NOMO-1 (cell line): ENCODE measurements at regions not wholly inside any gene's neighbourhood (a gene's known extent, or its start where the extent isn't known, plus 50 kb on each side); places are given as distances from the start of the nearest gene placed in this dataset.
A peak's percentile ranks its signal among the peaks of the same experiment; 100 is the strongest.

Source experiments
- DNase-seq, 2 experiments: peaks; one replicate each; lab custom pipeline; 2025; ENCODE audit not compliant: unreplicated experiment in 2 of 2; lab: John Stamatoyannopoulos, UW

GRCh38 chr18:41756141-41756540 is 198.9 kb upstream of the PIK3C3 start:
- no peak for DNase-seq

- DNase-seq: no peak
Measured at GRCh38 chr18:41754332-41754731, 200.7 kb upstream of the PIK3C3 start.

- no peak for DNase-seq
Measured at GRCh38 chr18:41753826-41754225, 201.2 kb upstream of the PIK3C3 start.

GRCh38 chr18:41752826-41753225 is 202.2 kb upstream of the PIK3C3 start:
- DNase-seq: no peak

GRCh38 chr18:41751652-41752051 is 203.4 kb upstream of the PIK3C3 start:
- no peak for DNase-seq

- no peak for DNase-seq
Measured at GRCh38 chr18:41751161-41751560, 203.9 kb upstream of the PIK3C3 start.

GRCh38 chr18:41747723-41748242 is 207.3 kb upstream of the PIK3C3 start:
- DNase-seq: no peak

GRCh38 chr18:41745166-41746049 is 209.6 kb upstream of the PIK3C3 start:
- DNase-seq: peak in 1 of 2 experiments; percentile 2

GRCh38 chr18:41744421-41745030 is 210.5 kb upstream of the PIK3C3 start:
- DNase-seq: no peak

GRCh38 chr18:41737218-41737617 is 217.8 kb upstream of the PIK3C3 start:
- DNase-seq: no peak

- DNase-seq: no peak
Measured at GRCh38 chr18:41734917-41735316, 220.1 kb upstream of the PIK3C3 start.

- DNase-seq: no peak
Measured at GRCh38 chr18:41732356-41732755, 222.7 kb upstream of the PIK3C3 start.

GRCh38 chr18:41731884-41732283 is 223.2 kb upstream of the PIK3C3 start:
- no peak for DNase-seq

- no peak for DNase-seq
Measured at GRCh38 chr18:41724195-41724594, 230.8 kb upstream of the PIK3C3 start.

GRCh38 chr18:41721103-41721790 is 233.8 kb upstream of the PIK3C3 start:
- no peak for DNase-seq

GRCh38 chr18:41720226-41720625 is 234.8 kb upstream of the PIK3C3 start:
- DNase-seq: no peak

- no peak for DNase-seq
Measured at GRCh38 chr18:41719808-41720207, 235.2 kb upstream of the PIK3C3 start.

- DNase-seq: no peak
Measured at GRCh38 chr18:41714872-41715271, 240.2 kb upstream of the PIK3C3 start.

- no peak for DNase-seq
Measured at GRCh38 chr18:41713969-41714825, 240.8 kb upstream of the PIK3C3 start.

GRCh38 chr18:41706301-41706700 is 248.7 kb upstream of the PIK3C3 start:
- no peak for DNase-seq
